GM23338 (cell line): ENCODE measurements at regions not wholly inside any gene's neighbourhood (a gene's known extent, or its start where the extent isn't known, plus 50 kb on each side); places are given as distances from the start of the nearest gene placed in this dataset.

Source experiments
- ATAC-seq: fragments of 200-7000 bp; cut with Tn5 transposase; 3 replicates; pipeline ENCODE4 v1.9.1; 2020
- DNase-seq: peaks from one replicate; pipeline ENCODE4 v3.0.0-alpha.2; 2015; ENCODE audit warnings: low spot score
- H2AFZ ChIP-seq: fragments of 200-600 bp; sonication (generic); 2 replicates; pipeline ENCODE4 v1.8.0; 2016; ENCODE audit warnings: antibody characterized with exemption, mild to moderate bottlenecking, moderate library complexity
- H3F3A ChIP-seq: fragments of 200-600 bp; sonication (generic); replicated peaks from 2 replicates; pipeline ENCODE4 v1.8.0; 2017; ENCODE audit warnings: antibody characterized with exemption, mixed run types, low read depth
- H3K27ac ChIP-seq: fragments of 200-600 bp; sonication (generic); 2 replicates; pipeline ENCODE4 v1.6.1; 2016; ENCODE audit warnings: low read depth
- H3K27me3 ChIP-seq: fragments of 200-600 bp; sonication (generic); 2 replicates; pipeline ENCODE4 v1.8.0; 2016; ENCODE audit warnings: mild to moderate bottlenecking, mixed run types, moderate library complexity; ENCODE audit not compliant: insufficient read depth
- H3K36me3 ChIP-seq: fragments of 200-600 bp; sonication (generic); 2 replicates; pipeline ENCODE4 v1.8.0; 2016; ENCODE audit warnings: mild to moderate bottlenecking; ENCODE audit not compliant: insufficient read depth
- H3K4me1 ChIP-seq: fragments of 200-600 bp; sonication (generic); 2 replicates; pipeline ENCODE4 v1.8.0; 2016; ENCODE audit warnings: mild to moderate bottlenecking, moderate library complexity; ENCODE audit not compliant: insufficient read depth
- H3K4me2 ChIP-seq: fragments of 200-600 bp; sonication (generic); 2 replicates; pipeline ENCODE4 v1.7.1; 2017; ENCODE audit warnings: mixed run types
- H3K4me3 ChIP-seq: fragments of 200-600 bp; sonication (generic); 2 replicates; pipeline ENCODE4 v1.6.1; 2016; ENCODE audit warnings: mixed run types
- H3K79me2 ChIP-seq: fragments of 200-600 bp; sonication (generic); replicated peaks from 2 replicates; pipeline ENCODE4 v1.8.0; 2017; ENCODE audit warnings: mild to moderate bottlenecking; ENCODE audit not compliant: insufficient read depth
- H3K9me2 ChIP-seq: fragments of 200-600 bp; sonication (generic); 2 replicates; pipeline ENCODE4 v1.8.0; 2017; ENCODE audit not compliant: insufficient read depth
- H4K20me1 ChIP-seq: fragments of 200-600 bp; sonication (generic); replicated peaks from 2 replicates; pipeline ENCODE4 v1.8.0; 2017; ENCODE audit warnings: mild to moderate bottlenecking; ENCODE audit not compliant: insufficient read depth
- H3K27ac Mint-ChIP-seq: 2 replicates; pipeline ENCODE4 v1.8.0; 2020; ENCODE audit warnings: inconsistent platforms, mild to moderate bottlenecking, moderate library complexity, mixed read lengths
- H3K27me3 Mint-ChIP-seq: 3 replicates; pipeline ENCODE4 v1.8.0; 2022; ENCODE audit warnings: low read depth, mild to moderate bottlenecking, moderate library complexity, mixed read lengths, inconsistent platforms; ENCODE audit not compliant: insufficient read depth, poor library complexity
- H3K36me3 Mint-ChIP-seq: 3 replicates; pipeline ENCODE4 v1.8.0; 2021; ENCODE audit warnings: low read depth, mild to moderate bottlenecking, inconsistent platforms, moderate library complexity, mixed read lengths
- H3K4me1 Mint-ChIP-seq: 3 replicates; pipeline ENCODE4 v1.8.0; 2020; ENCODE audit warnings: mild to moderate bottlenecking, inconsistent platforms, mixed read lengths
- H3K4me3 Mint-ChIP-seq: 3 replicates; pipeline ENCODE4 v1.8.0; 2021; ENCODE audit warnings: moderate library complexity, mild to moderate bottlenecking, inconsistent platforms, mixed read lengths
- H3K9me3 Mint-ChIP-seq: 3 replicates; pipeline ENCODE4 v1.8.0; 2020; ENCODE audit warnings: moderate library complexity, mild to moderate bottlenecking, inconsistent platforms, mixed read lengths
- CREB1 ChIP-seq: fragments of 250-450 bp; sonication (Bioruptor Pico); IDR thresholded peaks from 2 replicates; pipeline ENCODE4 v1.5.0; 2020; ENCODE audit warnings: low read depth, mild to moderate bottlenecking, moderate library complexity
- EZH2 ChIP-seq: fragments of 200-600 bp; sonication (generic); IDR thresholded peaks from one replicate; pipeline ENCODE4 v1.8.0; 2017; ENCODE audit warnings: antibody characterized with exemption, mild to moderate bottlenecking, low read depth; ENCODE audit not compliant: unreplicated experiment
- EZH2phosphoT487 ChIP-seq: fragments of 200-600 bp; sonication (generic); IDR thresholded peaks from one replicate; pipeline ENCODE4 v1.8.1; 2018; ENCODE audit warnings: antibody characterized with exemption; ENCODE audit not compliant: unreplicated experiment
- JUNB ChIP-seq: IDR thresholded peaks from one replicate; pipeline ENCODE4 v1.6.1; 2016; ENCODE audit warnings: antibody characterized with exemption; ENCODE audit not compliant: unreplicated experiment
- NANOG ChIP-seq: IDR thresholded peaks from 2 replicates; pipeline ENCODE4 v1.6.1; 2016; ENCODE audit warnings: antibody characterized with exemption, borderline replicate concordance
- POLR2AphosphoS5 ChIP-seq: IDR thresholded peaks from 2 replicates; pipeline ENCODE4 v1.6.1; 2016; ENCODE audit warnings: antibody characterized with exemption, low read depth
- STAT1 ChIP-seq: IDR thresholded peaks from one replicate; pipeline ENCODE4 v1.6.1; 2016; ENCODE audit warnings: antibody characterized with exemption; ENCODE audit not compliant: unreplicated experiment
- ZNF114 ChIP-seq: fragments of 250-450 bp; sonication (Bioruptor Pico); IDR thresholded peaks from 2 replicates; pipeline ENCODE4 v1.5.0; 2020; ENCODE audit warnings: mild to moderate bottlenecking, moderate library complexity
- ZNF331 ChIP-seq: fragments of 250-450 bp; sonication (Bioruptor Pico); IDR thresholded peaks from 2 replicates; pipeline ENCODE4 v1.5.0; 2020; ENCODE audit warnings: low read depth, mild to moderate bottlenecking, moderate library complexity
- TF ChIP-seq, protein P1 (sequence below): IDR thresholded peaks from 2 replicates; pipeline ENCODE4 v1.6.1; 2016; ENCODE audit warnings: antibody characterized with exemption
- TF ChIP-seq, protein P2 (sequence below): fragments of 250-450 bp; sonication (Bioruptor Pico); IDR thresholded peaks from 2 replicates; pipeline ENCODE4 v1.5.0; 2020; ENCODE audit warnings: mild to moderate bottlenecking, moderate library complexity
- TF ChIP-seq, protein P3 (sequence below), 2 experiments: fragments of 200-600 bp in 1 of 2; sonication (generic) in 1 of 2; conservative IDR thresholded peaks; 2 replicates each; pipeline versions ENCODE4 v1.5.1 to v1.6.1; 2016 to 2017; ENCODE audit warnings: antibody characterized with exemption in 2 of 2, low read depth in 2 of 2, mild to moderate bottlenecking in 2 of 2, moderate library complexity in 1 of 2
- TF ChIP-seq, protein P4 (sequence below): IDR thresholded peaks from one replicate; pipeline ENCODE4 v1.6.1; 2018; ENCODE audit warnings: antibody characterized with exemption; ENCODE audit not compliant: unreplicated experiment

DNA sequence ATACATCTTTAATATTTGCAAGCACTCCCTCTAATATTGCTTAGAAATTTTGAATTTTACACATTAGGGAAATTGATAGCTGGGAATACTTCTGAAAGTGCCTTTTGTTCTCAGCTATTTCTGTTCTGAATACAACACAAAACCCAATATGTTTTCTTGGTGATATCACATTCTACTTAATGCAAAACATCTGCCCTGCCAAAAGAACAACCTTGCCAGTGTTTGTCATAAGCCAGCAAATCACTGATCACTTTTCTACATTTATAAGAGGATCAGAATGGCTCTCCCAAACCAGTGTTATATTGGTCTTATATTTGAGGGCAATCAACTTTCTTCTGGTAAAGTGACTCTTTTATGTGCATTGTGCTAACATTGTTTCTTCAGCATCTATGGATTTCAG is 126.8 kb upstream of the APOOL start:
- Mint-ChIP-seq H3K9me3 (no peaks in the 10 kb centered on the region), H3K27me3 (no peaks in the 10 kb centered on the region), H3K36me3 (no peaks in the 10 kb centered on the region), H3K4me1 (peaks cover 2% of the 10 kb centered on the region; the same call in 2 of the 3 replicates), H3K4me3 (no peak overlapping the region), H3K27ac (no peak overlapping the region)
- no peak overlapping the region for H3K27ac ChIP-seq
- no peaks in the 10 kb centered on the region for H3K36me3 ChIP-seq
- TF ChIP-seq, protein P1, sequence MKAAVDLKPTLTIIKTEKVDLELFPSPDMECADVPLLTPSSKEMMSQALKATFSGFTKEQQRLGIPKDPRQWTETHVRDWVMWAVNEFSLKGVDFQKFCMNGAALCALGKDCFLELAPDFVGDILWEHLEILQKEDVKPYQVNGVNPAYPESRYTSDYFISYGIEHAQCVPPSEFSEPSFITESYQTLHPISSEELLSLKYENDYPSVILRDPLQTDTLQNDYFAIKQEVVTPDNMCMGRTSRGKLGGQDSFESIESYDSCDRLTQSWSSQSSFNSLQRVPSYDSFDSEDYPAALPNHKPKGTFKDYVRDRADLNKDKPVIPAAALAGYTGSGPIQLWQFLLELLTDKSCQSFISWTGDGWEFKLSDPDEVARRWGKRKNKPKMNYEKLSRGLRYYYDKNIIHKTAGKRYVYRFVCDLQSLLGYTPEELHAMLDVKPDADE: no peak
- TF ChIP-seq JUNB (no peak), POLR2AphosphoS5 (no peak), EZH2phosphoT487 (no peak), CREB1 (CRISPR knock-in tag) (no peak), ZNF114 (CRISPR knock-in tag) (no peak), STAT1 (no peak), NANOG (no peak), ZNF331 (CRISPR knock-in tag) (no peak), EZH2 (no peak)
- TF ChIP-seq, protein P2, sequence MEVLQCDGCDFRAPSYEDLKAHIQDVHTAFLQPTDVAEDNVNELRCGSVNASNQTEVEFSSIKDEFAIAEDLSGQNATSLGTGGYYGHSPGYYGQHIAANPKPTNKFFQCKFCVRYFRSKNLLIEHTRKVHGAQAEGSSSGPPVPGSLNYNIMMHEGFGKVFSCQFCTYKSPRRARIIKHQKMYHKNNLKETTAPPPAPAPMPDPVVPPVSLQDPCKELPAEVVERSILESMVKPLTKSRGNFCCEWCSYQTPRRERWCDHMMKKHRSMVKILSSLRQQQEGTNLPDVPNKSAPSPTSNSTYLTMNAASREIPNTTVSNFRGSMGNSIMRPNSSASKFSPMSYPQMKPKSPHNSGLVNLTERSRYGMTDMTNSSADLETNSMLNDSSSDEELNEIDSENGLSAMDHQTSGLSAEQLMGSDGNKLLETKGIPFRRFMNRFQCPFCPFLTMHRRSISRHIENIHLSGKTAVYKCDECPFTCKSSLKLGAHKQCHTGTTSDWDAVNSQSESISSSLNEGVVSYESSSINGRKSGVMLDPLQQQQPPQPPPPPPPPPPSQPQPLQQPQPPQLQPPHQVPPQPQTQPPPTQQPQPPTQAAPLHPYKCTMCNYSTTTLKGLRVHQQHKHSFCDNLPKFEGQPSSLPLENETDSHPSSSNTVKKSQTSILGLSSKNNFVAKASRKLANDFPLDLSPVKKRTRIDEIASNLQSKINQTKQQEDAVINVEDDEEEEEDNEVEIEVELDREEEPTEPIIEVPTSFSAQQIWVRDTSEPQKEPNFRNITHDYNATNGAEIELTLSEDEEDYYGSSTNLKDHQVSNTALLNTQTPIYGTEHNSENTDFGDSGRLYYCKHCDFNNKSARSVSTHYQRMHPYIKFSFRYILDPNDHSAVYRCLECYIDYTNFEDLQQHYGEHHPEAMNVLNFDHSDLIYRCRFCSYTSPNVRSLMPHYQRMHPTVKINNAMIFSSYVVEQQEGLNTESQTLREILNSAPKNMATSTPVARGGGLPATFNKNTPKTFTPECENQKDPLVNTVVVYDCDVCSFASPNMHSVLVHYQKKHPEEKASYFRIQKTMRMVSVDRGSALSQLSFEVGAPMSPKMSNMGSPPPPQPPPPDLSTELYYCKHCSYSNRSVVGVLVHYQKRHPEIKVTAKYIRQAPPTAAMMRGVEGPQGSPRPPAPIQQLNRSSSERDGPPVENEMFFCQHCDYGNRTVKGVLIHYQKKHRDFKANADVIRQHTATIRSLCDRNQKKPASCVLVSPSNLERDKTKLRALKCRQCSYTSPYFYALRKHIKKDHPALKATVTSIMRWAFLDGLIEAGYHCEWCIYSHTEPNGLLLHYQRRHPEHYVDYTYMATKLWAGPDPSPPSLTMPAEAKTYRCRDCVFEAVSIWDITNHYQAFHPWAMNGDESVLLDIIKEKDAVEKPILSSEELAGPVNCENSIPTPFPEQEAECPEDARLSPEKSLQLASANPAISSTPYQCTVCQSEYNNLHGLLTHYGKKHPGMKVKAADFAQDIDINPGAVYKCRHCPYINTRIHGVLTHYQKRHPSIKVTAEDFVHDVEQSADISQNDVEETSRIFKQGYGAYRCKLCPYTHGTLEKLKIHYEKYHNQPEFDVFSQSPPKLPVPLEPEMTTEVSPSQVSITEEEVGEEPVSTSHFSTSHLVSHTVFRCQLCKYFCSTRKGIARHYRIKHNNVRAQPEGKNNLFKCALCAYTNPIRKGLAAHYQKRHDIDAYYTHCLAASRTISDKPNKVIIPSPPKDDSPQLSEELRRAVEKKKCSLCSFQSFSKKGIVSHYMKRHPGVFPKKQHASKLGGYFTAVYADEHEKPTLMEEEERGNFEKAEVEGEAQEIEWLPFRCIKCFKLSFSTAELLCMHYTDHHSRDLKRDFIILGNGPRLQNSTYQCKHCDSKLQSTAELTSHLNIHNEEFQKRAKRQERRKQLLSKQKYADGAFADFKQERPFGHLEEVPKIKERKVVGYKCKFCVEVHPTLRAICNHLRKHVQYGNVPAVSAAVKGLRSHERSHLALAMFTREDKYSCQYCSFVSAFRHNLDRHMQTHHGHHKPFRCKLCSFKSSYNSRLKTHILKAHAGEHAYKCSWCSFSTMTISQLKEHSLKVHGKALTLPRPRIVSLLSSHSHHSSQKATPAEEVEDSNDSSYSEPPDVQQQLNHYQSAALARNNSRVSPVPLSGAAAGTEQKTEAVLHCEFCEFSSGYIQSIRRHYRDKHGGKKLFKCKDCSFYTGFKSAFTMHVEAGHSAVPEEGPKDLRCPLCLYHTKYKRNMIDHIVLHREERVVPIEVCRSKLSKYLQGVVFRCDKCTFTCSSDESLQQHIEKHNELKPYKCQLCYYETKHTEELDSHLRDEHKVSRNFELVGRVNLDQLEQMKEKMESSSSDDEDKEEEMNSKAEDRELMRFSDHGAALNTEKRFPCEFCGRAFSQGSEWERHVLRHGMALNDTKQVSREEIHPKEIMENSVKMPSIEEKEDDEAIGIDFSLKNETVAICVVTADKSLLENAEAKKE (CRISPR knock-in tag): no peak
- TF ChIP-seq, protein P3, sequence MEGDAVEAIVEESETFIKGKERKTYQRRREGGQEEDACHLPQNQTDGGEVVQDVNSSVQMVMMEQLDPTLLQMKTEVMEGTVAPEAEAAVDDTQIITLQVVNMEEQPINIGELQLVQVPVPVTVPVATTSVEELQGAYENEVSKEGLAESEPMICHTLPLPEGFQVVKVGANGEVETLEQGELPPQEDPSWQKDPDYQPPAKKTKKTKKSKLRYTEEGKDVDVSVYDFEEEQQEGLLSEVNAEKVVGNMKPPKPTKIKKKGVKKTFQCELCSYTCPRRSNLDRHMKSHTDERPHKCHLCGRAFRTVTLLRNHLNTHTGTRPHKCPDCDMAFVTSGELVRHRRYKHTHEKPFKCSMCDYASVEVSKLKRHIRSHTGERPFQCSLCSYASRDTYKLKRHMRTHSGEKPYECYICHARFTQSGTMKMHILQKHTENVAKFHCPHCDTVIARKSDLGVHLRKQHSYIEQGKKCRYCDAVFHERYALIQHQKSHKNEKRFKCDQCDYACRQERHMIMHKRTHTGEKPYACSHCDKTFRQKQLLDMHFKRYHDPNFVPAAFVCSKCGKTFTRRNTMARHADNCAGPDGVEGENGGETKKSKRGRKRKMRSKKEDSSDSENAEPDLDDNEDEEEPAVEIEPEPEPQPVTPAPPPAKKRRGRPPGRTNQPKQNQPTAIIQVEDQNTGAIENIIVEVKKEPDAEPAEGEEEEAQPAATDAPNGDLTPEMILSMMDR (conservative IDR thresholded peaks at IDR 0.05; ENCODE audit: low read depth in 2 of 2): no peak
- TF ChIP-seq, protein P4, sequence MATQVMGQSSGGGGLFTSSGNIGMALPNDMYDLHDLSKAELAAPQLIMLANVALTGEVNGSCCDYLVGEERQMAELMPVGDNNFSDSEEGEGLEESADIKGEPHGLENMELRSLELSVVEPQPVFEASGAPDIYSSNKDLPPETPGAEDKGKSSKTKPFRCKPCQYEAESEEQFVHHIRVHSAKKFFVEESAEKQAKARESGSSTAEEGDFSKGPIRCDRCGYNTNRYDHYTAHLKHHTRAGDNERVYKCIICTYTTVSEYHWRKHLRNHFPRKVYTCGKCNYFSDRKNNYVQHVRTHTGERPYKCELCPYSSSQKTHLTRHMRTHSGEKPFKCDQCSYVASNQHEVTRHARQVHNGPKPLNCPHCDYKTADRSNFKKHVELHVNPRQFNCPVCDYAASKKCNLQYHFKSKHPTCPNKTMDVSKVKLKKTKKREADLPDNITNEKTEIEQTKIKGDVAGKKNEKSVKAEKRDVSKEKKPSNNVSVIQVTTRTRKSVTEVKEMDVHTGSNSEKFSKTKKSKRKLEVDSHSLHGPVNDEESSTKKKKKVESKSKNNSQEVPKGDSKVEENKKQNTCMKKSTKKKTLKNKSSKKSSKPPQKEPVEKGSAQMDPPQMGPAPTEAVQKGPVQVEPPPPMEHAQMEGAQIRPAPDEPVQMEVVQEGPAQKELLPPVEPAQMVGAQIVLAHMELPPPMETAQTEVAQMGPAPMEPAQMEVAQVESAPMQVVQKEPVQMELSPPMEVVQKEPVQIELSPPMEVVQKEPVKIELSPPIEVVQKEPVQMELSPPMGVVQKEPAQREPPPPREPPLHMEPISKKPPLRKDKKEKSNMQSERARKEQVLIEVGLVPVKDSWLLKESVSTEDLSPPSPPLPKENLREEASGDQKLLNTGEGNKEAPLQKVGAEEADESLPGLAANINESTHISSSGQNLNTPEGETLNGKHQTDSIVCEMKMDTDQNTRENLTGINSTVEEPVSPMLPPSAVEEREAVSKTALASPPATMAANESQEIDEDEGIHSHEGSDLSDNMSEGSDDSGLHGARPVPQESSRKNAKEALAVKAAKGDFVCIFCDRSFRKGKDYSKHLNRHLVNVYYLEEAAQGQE: no peak
- H3K9me2 ChIP-seq: no peaks in the 10 kb centered on the region
- H3K79me2 ChIP-seq: no peaks in the 10 kb centered on the region
- no peaks in the 10 kb centered on the region for H3K4me1 ChIP-seq
- H4K20me1 ChIP-seq: no peaks in the 10 kb centered on the region
- no peak overlapping the region for H3K4me2 ChIP-seq
- no peak overlapping the region for H3K4me3 ChIP-seq
- no peak for ATAC-seq
- H2AFZ ChIP-seq: no peak overlapping the region
- no peak for DNase-seq
- H3K27me3 ChIP-seq: no peaks in the 10 kb centered on the region
- H3F3A ChIP-seq: no peaks in the 10 kb centered on the region
